HEK293 (cell line): ENCODE measurements at regions not wholly inside any gene's neighbourhood (a gene's known extent, or its start where the extent isn't known, plus 50 kb on each side); places are given as distances from the start of the nearest gene placed in this dataset.

Source experiments
- CTCF ChIA-PET: fragments of 350-600 bp; formaldehyde crosslinking; extraction: SDS; loops from one replicate; lab custom pipeline; 2021; ENCODE audit warnings: antibody characterized with exemption; lab: Yijun Ruan, JAX
- POLR2A ChIA-PET: fragments of 300-600 bp; formaldehyde crosslinking; extraction: SDS; loops from one replicate; lab custom pipeline; 2020; ENCODE audit warnings: antibody characterized with exemption, inconsistent platforms; lab: Yijun Ruan, JAX
- H3K27ac ChIP-seq: fragments of 200-500 bp; sonication (Bioruptor generic); 2 replicates; pipeline ENCODE4 v1.5.1; 2014; ENCODE audit warnings: low read depth, low read length, control low read depth, inconsistent platforms; ENCODE audit errors: extremely low read depth
- H3K36me3 ChIP-seq, 2 experiments: fragments of 200-500 bp in 1 of 2; sonication (Bioruptor generic) in 1 of 2; 1 replicate in 1 of 2; 2 replicates in 1 of 2; pipeline ENCODE4 v1.5.1; 2014 to 2017; ENCODE audit warnings: inconsistent platforms in 2 of 2, low read length in 2 of 2; ENCODE audit not compliant: control insufficient read depth in 2 of 2, insufficient read depth in 1 of 2
- H3K4me1 ChIP-seq: fragments of 200-500 bp; sonication (Bioruptor generic); 2 replicates; pipeline ENCODE4 v1.5.1; 2014; ENCODE audit warnings: mild to moderate bottlenecking, low read length, inconsistent platforms; ENCODE audit not compliant: control insufficient read depth, insufficient read depth
- H3K4me3 ChIP-seq: 2 replicates; pipeline ENCODE4 v1.5.1; 2011; ENCODE audit warnings: low read depth, mild to moderate bottlenecking, control low read depth, low read length, moderate library complexity
- H3K9me3 ChIP-seq: fragments of 200-500 bp; sonication (Bioruptor generic); 2 replicates; pipeline ENCODE4 v1.5.1; 2014; ENCODE audit warnings: low read depth, low read length, inconsistent platforms; ENCODE audit not compliant: control insufficient read depth, insufficient read depth
- AEBP2 ChIP-seq: fragments of 450-650 bp; formaldehyde crosslinking; IDR thresholded peaks from 2 replicates; pipeline ENCODE4 v1.5.1; 2016; ENCODE audit warnings: missing biosample characterization, missing genetic modification characterization, borderline replicate concordance
- HOXC10 ChIP-seq: sonication (generic); formaldehyde crosslinking; IDR thresholded peaks from 2 replicates; pipeline ENCODE4 v1.8.1; 2023; ENCODE audit warnings: mild to moderate bottlenecking, missing genetic modification reagents
- IKZF3 ChIP-seq: fragments of 450-650 bp; IDR thresholded peaks from 2 replicates; pipeline ENCODE4 v1.5.0; 2018; ENCODE audit warnings: missing biosample characterization, mild to moderate bottlenecking, missing genetic modification characterization, moderate library complexity
- MZF1 ChIP-seq: fragments of 450-650 bp; formaldehyde crosslinking; IDR thresholded peaks from 2 replicates; pipeline ENCODE4 v1.5.1; 2017; ENCODE audit warnings: missing biosample characterization, missing genetic modification characterization, borderline replicate concordance
- PATZ1 ChIP-seq: fragments of 450-650 bp; formaldehyde crosslinking; IDR thresholded peaks from 2 replicates; pipeline ENCODE4 v1.5.1; 2016; ENCODE audit warnings: missing biosample characterization, missing genetic modification characterization
- SETDB1 ChIP-seq: IDR thresholded peaks from one replicate; pipeline ENCODE4 v1.6.1; 2017; ENCODE audit warnings: mild to moderate bottlenecking, low read length, moderate library complexity, mixed read lengths; ENCODE audit not compliant: insufficient read length
- ZBTB8A ChIP-seq: fragments of 450-650 bp; formaldehyde crosslinking; IDR thresholded peaks from 2 replicates; pipeline ENCODE4 v1.5.1; 2016; ENCODE audit warnings: missing biosample characterization, missing genetic modification characterization
- ZFP37 ChIP-seq: fragments of 450-650 bp; formaldehyde crosslinking; IDR thresholded peaks from 2 replicates; pipeline ENCODE4 v1.5.1; 2016; ENCODE audit warnings: missing biosample characterization, missing genetic modification characterization
- ZNF112 ChIP-seq: fragments of 450-650 bp; formaldehyde crosslinking; IDR thresholded peaks from 2 replicates; pipeline ENCODE4 v1.5.0; 2017; ENCODE audit warnings: missing biosample characterization, missing genetic modification characterization
- ZNF2 ChIP-seq: fragments of 450-650 bp; formaldehyde crosslinking; IDR thresholded peaks from 2 replicates; pipeline ENCODE4 v1.5.1; 2016; ENCODE audit warnings: missing biosample characterization, missing genetic modification characterization
- ZNF274 ChIP-seq, 2 experiments: fragments of 200-500 bp in 1 of 2; fragments of 450-650 bp in 1 of 2; sonication (Bioruptor generic) in 1 of 2; formaldehyde crosslinking in 1 of 2; IDR thresholded peaks; 2 replicates each; pipeline versions ENCODE4 v1.5.1 to v1.6.1; 2014 to 2016; ENCODE audit warnings: borderline replicate concordance in 1 of 2, inconsistent platforms in 1 of 2, low read length in 1 of 2, missing biosample characterization in 1 of 2, missing genetic modification characterization in 1 of 2
- ZNF280D ChIP-seq: fragments of 450-650 bp; formaldehyde crosslinking; IDR thresholded peaks from 2 replicates; pipeline ENCODE4 v1.5.1; 2016; ENCODE audit warnings: missing biosample characterization, missing genetic modification characterization
- ZNF292 ChIP-seq: fragments of 450-650 bp; formaldehyde crosslinking; IDR thresholded peaks from 2 replicates; pipeline ENCODE4 v1.5.1; 2016; ENCODE audit warnings: low read depth, missing biosample characterization, missing genetic modification characterization, borderline replicate concordance
- ZNF302 ChIP-seq: fragments of 450-650 bp; formaldehyde crosslinking; IDR thresholded peaks from 2 replicates; pipeline ENCODE4 v1.5.1; 2016; ENCODE audit warnings: missing biosample characterization, missing genetic modification characterization, low read depth
- ZNF549 ChIP-seq: fragments of 450-650 bp; IDR thresholded peaks from 2 replicates; pipeline ENCODE4 v1.5.1; 2018; ENCODE audit warnings: missing biosample characterization, missing genetic modification characterization, mild to moderate bottlenecking, inconsistent platforms, moderate library complexity
- ZNF571 ChIP-seq: fragments of 450-650 bp; formaldehyde crosslinking; IDR thresholded peaks from 2 replicates; pipeline ENCODE4 v1.5.0; 2017; ENCODE audit warnings: missing biosample characterization, missing genetic modification characterization
- ZNF580 ChIP-seq: fragments of 450-650 bp; formaldehyde crosslinking; IDR thresholded peaks from 2 replicates; pipeline ENCODE4 v1.5.1; 2016; ENCODE audit warnings: missing biosample characterization, missing genetic modification characterization
- ZNF596 ChIP-seq: fragments of 450-650 bp; IDR thresholded peaks from 2 replicates; pipeline ENCODE4 v1.5.0; 2018; ENCODE audit warnings: missing biosample characterization, mild to moderate bottlenecking, missing genetic modification characterization, moderate library complexity
- ZNF600 ChIP-seq: fragments of 450-650 bp; formaldehyde crosslinking; IDR thresholded peaks from 2 replicates; pipeline ENCODE4 v1.5.1; 2016; ENCODE audit warnings: missing biosample characterization, missing genetic modification characterization
- ZNF624 ChIP-seq: fragments of 450-650 bp; formaldehyde crosslinking; IDR thresholded peaks from 2 replicates; pipeline ENCODE4 v1.5.1; 2017; ENCODE audit warnings: missing biosample characterization, missing genetic modification characterization
- ZNF626 ChIP-seq: fragments of 450-650 bp; sonication (Bioruptor Pico); formaldehyde crosslinking; IDR thresholded peaks from 2 replicates; pipeline ENCODE4 v1.5.1; 2018; ENCODE audit warnings: missing biosample characterization, missing genetic modification characterization, inconsistent platforms
- ZNF701 ChIP-seq: fragments of 450-650 bp; formaldehyde crosslinking; IDR thresholded peaks from 2 replicates; pipeline ENCODE4 v1.5.1; 2016; ENCODE audit warnings: missing biosample characterization, missing genetic modification characterization
- ZNF707 ChIP-seq: fragments of 450-650 bp; formaldehyde crosslinking; IDR thresholded peaks from 2 replicates; pipeline ENCODE4 v1.5.1; 2016; ENCODE audit warnings: missing biosample characterization, missing genetic modification characterization
- ZNF76 ChIP-seq: fragments of 450-650 bp; formaldehyde crosslinking; IDR thresholded peaks from 2 replicates; pipeline ENCODE4; 2016; ENCODE audit warnings: low read depth, missing biosample characterization, missing genetic modification characterization, borderline replicate concordance
- ZSCAN23 ChIP-seq: fragments of 450-650 bp; formaldehyde crosslinking; IDR thresholded peaks from 2 replicates; pipeline ENCODE4 v1.5.1; 2016; ENCODE audit warnings: missing biosample characterization, missing genetic modification characterization

- TF ChIP-seq PATZ1 (tag by site-specific recombination) (no peak), ZNF302 (tag by site-specific recombination) (no peak), AEBP2 (tag by site-specific recombination) (no peak), ZNF76 (tag by site-specific recombination) (no peak), MZF1 (tag by site-specific recombination) (no peak), ZNF571 (tag by site-specific recombination) (no peak), ZNF707 (no peak), HOXC10 (CRISPR knock-in tag) (no peak), ZNF580 (tag by site-specific recombination) (no peak), IKZF3 (tag by site-specific recombination) (no peak), ZSCAN23 (no peak), ZFP37 (tag by site-specific recombination) (no peak), ZBTB8A (tag by site-specific recombination) (no peak), ZNF624 (tag by site-specific recombination) (no peak), ZNF596 (tag by site-specific recombination) (no peak)
- H3K4me1 ChIP-seq: no peaks in the 10 kb centered on the region
- ChIA-PET CTCF (no interaction called here), POLR2A (no interaction called here)
- H3K36me3 ChIP-seq: no peaks in the 10 kb centered on the region
- no peaks in the 10 kb centered on the region for H3K9me3 ChIP-seq
- H3K27ac ChIP-seq: no peak overlapping the region
- H3K4me3 ChIP-seq: no peak overlapping the region
Observed at GRCh38 chr9:8168916-8169438, 369.4 kb upstream of the DMAC1 start.

- Histone ChIP-seq H3K4me1 (no peaks in the 10 kb centered on the region), H3K27ac (no peak overlapping the region), H3K36me3 (no peaks in the 10 kb centered on the region), H3K4me3 (no peak overlapping the region), H3K9me3 (no peaks in the 10 kb centered on the region)
- ChIA-PET CTCF (no interaction called here), POLR2A (no interaction called here)
- TF ChIP-seq ZNF701 (no peak), ZNF2 (no peak), ZNF274 (IDR thresholded peaks at IDR 0.05; ENCODE audit: low read length) (no peak), ZNF274 (tag by site-specific recombination; IDR thresholded peaks at IDR 0.05; ENCODE audit: borderline replicate concordance) (no peak), ZNF112 (no peak), ZNF549 (tag by site-specific recombination) (no peak), ZNF600 (tag by site-specific recombination) (no peak), ZNF292 (tag by site-specific recombination) (no peak), SETDB1 (no peak), ZNF626 (tag by site-specific recombination) (no peak), ZNF280D (tag by site-specific recombination) (no peak)
Observed at GRCh38 chr9:8160787-8161186, 361.2 kb upstream of the DMAC1 start.
